Retinal pigment epithelial cell (primary cell): ENCODE measurements at regions not wholly inside any gene's neighbourhood (a gene's known extent, or its start where the extent isn't known, plus 50 kb on each side); places are given as distances from the start of the nearest gene placed in this dataset.

Source experiments
- DNase-seq: peaks from one replicate; pipeline ENCODE4 v3.0.0-alpha.2; 2010; ENCODE audit warnings: low read depth
- H3K4me3 ChIP-seq: 2 replicates; pipeline ENCODE4 v1.5.1; 2011; ENCODE audit warnings: mild to moderate bottlenecking, low read length, control low read depth, moderate library complexity
- CTCF ChIP-seq: conservative IDR thresholded peaks from 2 replicates; pipeline ENCODE4 v1.5.1; 2011; ENCODE audit warnings: low read depth, low read length, control low read depth, inconsistent platforms

DNA sequence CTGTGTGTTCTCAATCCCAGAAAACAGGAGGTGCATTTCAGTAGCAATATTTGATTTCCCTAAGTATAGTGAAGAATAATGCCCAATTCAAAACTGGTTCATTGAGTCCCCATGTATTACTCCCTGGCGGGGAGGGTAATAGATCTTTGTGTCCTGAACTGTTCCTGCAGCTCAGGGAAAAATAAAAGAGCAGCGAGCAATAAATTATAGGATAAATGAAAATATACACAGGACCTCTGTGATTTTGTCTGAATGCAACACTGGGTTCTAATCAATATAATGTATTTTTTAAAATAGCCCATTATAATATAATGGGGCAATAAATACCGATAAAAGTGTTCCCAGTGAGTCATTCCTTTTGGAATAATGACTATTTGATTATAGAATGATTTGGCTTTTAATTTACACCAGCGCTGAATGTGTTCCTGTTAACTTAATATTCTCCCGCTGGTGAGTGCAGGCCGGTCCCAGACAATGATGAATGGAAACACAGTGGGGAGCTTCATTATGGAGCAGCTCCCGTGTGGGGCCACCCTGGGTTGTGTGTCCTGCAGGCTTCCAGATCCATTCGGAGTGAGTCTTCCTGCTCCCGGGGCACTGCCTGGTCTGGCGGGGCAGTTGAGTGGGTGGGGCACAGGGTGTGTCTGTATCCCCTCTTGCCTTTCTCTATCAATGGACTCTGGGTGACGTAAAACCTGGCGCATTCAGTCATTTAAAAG lies 263.1 kb downstream of the ACTR3B start:
- no peak for TF ChIP-seq CTCF
- DNase-seq = no peak
- H3K4me3 ChIP-seq = no peak overlapping the region

- no peak overlapping the region for H3K4me3 ChIP-seq
- TF ChIP-seq CTCF = no peak
- no peak for DNase-seq
Measured at GRCh38 chr7:153023194-153023592, 263.6 kb downstream of the ACTR3B start.

DNA sequence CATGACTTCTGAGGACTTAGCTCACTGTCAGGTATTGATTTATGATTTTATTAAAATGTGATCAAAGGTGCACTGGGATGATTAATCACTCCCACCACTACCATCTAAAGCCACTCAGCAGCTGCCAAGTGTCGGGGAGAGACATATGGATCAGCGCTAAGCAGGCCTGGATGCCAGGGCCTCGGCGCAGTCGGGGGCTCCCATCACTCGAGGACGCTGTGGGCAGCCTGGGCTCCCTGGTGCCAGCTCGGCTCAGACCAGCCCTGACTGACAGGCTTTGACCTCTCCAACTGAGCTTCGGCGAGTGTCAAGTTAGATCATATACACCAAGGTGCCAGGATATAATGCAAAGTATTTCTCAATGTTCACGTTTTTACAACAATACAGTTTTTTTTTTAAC lies 267.7 kb downstream of the ACTR3B start:
- no peak for TF ChIP-seq CTCF
- no peak for DNase-seq
- no peak overlapping the region for H3K4me3 ChIP-seq

DNA sequence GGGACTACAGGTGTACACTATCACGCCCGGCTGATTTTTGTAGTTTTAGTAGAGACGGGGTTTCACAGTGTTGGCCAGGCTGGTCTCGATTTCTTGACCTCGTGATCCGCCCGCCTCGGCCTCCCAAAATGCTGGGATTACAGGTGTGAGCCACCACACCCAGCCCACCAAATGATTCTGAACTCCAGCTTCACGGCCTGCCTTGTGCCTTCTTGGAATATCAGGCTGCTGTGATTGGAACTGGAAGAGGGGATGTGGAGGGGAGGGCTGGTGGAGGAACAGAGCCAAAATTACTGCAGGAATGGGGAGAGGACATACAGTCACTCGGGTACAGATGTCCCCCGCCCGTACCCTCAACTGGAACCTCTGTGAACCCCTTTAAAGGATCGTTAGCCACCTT lies 268.4 kb downstream of the ACTR3B start:
- no peak for TF ChIP-seq CTCF
- DNase-seq = no peak
- no peak overlapping the region for H3K4me3 ChIP-seq

GRCh38 chr7:153030976-153031375 lies 271.4 kb downstream of the ACTR3B start:
- no peak overlapping the region for H3K4me3 ChIP-seq
- no peak for DNase-seq
- no peak for TF ChIP-seq CTCF

- no peak overlapping the region for H3K4me3 ChIP-seq
- DNase-seq = no peak
- TF ChIP-seq CTCF = no peak
Measured at GRCh38 chr7:153034791-153035190, 275.2 kb downstream of the ACTR3B start.

DNA sequence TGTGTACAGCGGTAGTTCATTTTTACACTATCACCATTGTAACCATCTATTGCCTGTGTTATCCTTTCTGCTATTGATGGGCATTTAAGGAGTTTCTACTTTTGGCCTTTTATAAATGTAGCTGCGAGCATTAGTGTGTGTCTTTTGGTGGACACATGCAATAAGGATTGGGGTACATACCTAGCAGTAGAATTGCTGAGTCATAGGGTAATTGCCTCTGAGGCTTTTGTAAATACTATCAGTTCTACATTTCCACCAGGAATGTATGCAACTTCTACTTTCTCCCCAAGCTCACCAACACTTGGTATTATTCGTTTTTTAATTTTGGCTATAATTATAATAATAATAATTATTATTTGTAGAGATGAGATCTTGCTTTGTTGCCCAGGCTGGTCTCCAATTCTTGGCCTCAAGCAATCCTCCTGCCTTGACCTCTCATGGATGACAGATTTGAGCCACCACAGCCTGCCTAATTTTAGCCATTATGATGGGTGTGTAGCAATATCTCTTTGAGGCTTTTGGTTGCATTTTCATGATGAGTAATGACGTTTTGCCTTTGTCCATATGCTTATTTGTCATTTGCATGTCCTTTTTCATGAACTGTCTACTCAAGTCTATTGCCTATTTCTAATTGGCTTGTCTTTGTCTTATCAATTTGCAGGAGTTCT lies 277.0 kb downstream of the ACTR3B start:
- no peak overlapping the region for H3K4me3 ChIP-seq
- no peak for TF ChIP-seq CTCF
- DNase-seq = no peak
